ENCODE measurements at regions not wholly inside any gene's neighbourhood (a gene's known extent, or its start where the extent isn't known, plus 50 kb on each side); places are given as distances from the start of the nearest gene placed in this dataset.

DNA sequence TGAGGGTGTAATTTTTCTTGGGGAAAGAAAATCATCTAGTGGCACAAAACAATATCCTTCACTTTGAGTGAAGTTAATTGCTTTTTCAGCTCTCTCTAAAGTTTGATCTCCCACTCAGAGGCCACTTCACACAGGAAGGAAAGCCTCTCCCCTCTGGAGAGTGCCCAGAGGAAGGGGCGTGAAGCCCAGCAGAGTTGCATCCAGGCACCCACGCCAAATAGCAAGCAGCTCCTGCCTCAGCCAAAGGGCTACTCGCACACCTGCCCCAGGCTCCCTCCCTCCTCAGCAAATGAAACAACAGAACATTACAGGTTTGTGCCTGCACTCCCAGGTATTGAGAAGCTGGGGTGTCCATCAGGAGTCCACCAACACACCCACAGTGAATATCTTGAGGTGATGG, 183.0 kb upstream of the RPL38 start:
- Histone ChIP-seq H3K27me3 (ENCODE audit: low read depth) (no peaks in the 10 kb centered on the region), H3K27ac (no peak overlapping the region), H3K4me3 (no peak overlapping the region), H3K9me3 (no peaks in the 10 kb centered on the region), H3K36me3 (no peaks in the 10 kb centered on the region), H3K4me1 (no peaks in the 10 kb centered on the region)
- no peak for DNase-seq
- ATAC-seq = peak; percentile 56 to 71
- intact Hi-C loops (cut with DNase I) = no loop called here
- TF ChIP-seq, protein P1, sequence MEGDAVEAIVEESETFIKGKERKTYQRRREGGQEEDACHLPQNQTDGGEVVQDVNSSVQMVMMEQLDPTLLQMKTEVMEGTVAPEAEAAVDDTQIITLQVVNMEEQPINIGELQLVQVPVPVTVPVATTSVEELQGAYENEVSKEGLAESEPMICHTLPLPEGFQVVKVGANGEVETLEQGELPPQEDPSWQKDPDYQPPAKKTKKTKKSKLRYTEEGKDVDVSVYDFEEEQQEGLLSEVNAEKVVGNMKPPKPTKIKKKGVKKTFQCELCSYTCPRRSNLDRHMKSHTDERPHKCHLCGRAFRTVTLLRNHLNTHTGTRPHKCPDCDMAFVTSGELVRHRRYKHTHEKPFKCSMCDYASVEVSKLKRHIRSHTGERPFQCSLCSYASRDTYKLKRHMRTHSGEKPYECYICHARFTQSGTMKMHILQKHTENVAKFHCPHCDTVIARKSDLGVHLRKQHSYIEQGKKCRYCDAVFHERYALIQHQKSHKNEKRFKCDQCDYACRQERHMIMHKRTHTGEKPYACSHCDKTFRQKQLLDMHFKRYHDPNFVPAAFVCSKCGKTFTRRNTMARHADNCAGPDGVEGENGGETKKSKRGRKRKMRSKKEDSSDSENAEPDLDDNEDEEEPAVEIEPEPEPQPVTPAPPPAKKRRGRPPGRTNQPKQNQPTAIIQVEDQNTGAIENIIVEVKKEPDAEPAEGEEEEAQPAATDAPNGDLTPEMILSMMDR (IDR thresholded peaks at IDR 0.05) = no peak

DNA sequence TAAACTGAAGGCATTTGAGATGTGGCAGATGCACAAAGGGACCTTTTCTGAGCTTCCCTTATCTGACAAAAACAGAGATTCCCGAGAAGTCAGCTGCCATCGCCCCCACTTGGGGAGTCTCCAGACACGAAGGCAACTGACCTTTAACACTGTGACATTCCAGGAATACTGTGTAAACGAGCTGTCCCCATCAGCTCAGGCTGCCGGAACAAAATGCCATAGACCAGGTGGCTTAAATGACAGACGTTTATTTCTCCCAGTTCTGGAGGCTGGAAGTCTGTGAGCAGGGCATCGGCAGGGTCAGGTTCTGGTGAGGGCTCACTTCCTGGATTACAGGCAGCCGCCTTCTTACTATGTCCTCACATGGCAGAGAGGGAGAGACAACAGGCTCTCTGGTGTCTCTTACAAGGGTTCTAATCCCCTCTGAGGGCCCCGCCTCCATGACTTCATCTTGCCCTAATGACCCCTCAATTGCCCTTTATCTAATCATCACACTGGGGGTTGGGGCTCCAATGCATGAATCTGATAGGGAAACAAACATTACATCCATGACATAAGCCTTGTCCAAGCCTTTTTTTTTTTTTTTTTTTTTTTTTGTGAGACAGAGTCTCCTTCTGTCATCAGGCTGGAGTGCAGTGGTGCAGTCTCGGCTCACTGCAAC, 178.5 kb upstream of the RPL38 start:
- no peaks in the 10 kb centered on the region for H3K4me1 ChIP-seq
- ATAC-seq = no peak
- no peak overlapping the region for H3K27ac ChIP-seq
- DNase-seq = no peak
- intact Hi-C loops (cut with DNase I) = no loop called here
- H3K4me3 ChIP-seq = no peak overlapping the region
- H3K9me3 ChIP-seq = no peaks in the 10 kb centered on the region
- H3K36me3 ChIP-seq = no peaks in the 10 kb centered on the region
- TF ChIP-seq, protein P1 (IDR thresholded peaks at IDR 0.05) = no peak
- H3K27me3 ChIP-seq (ENCODE audit: low read depth) = peaks cover 3% of the 10 kb centered on the region

DNA sequence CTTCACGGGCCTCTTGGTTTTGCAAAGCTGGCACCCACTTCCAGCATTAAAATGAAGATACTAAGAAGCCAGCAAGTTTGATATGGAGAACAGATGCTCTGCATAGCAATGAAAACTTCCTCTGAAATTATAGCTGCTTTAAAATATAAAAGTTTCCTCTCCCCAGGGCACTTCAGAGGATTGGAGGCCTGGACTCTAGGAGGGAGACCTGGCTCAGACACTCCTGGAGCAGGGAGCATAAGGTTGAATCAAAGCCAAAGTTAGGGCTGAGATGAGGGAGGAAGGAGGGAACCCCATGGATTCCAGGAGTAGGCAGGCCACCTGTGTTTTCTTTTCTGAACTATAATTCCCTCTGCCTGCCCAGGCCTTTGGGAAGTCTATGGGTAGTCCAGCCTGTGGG, 176.0 kb upstream of the RPL38 start:
- Histone ChIP-seq H3K4me1 (no peaks in the 10 kb centered on the region), H3K4me3 (no peak overlapping the region), H3K27me3 (ENCODE audit: low read depth) (peaks cover 3% of the 10 kb centered on the region), H3K9me3 (no peaks in the 10 kb centered on the region), H3K27ac (no peak overlapping the region), H3K36me3 (no peaks in the 10 kb centered on the region)
- DNase-seq (no peak), ATAC-seq (no peak)
- TF ChIP-seq, protein P1 (IDR thresholded peaks at IDR 0.05) = no peak
- intact Hi-C loops (cut with DNase I) = no loop called here

DNA sequence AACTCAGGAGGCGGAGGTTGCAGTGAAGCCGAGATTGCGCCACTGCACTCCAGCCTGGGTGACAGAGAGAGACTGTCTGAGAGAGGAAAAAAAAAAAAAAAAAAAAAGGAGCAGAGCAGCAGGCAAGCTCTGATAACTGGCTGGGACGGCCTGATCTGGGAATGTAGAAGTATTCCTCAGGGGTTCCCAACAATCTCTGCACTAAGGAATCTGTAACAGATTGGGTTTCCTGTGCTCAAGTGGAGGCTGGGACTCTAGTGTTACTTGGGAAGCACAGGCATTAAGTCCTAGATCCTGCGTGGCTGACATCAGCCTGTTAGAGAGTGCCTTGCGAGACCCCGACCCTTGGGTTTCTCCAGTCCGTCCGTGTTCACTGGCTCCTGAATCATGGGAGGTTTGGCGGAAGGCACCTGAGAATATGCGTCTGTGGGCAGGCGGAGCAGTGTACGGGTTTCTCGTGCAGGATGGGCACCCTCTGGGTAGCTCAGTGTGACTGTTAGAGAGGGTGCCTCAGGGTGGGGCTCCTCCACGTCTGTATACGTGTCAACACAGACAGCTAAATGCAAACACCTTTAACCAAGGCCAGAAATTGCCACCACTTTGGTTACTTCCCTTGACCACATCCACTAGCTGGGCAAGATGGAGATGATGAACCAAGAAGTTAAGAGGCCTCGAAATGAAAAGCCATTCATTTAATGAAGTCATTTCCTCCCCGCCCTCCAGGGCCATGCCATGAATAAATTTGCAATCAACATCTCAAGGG, 174.9 kb upstream of the RPL38 start:
- Histone ChIP-seq H3K27ac (no peak overlapping the region), H3K4me3 (no peak overlapping the region), H3K4me1 (no peaks in the 10 kb centered on the region), H3K27me3 (ENCODE audit: low read depth) (peaks cover 7% of the 10 kb centered on the region), H3K36me3 (no peaks in the 10 kb centered on the region), H3K9me3 (no peaks in the 10 kb centered on the region)
- DNase-seq (no peak), ATAC-seq (no peak)
- TF ChIP-seq, protein P1 (IDR thresholded peaks at IDR 0.05) = no peak
- intact Hi-C loops (cut with DNase I) = no loop called here

GRCh38 chr17:74031316-74032090, 172.0 kb upstream of the RPL38 start:
- Histone ChIP-seq H3K4me3 (no peak overlapping the region), H3K36me3 (no peaks in the 10 kb centered on the region), H3K4me1 (no peaks in the 10 kb centered on the region), H3K27me3 (ENCODE audit: low read depth) (peaks cover 3% of the 10 kb centered on the region), H3K9me3 (no peaks in the 10 kb centered on the region), H3K27ac (no peak overlapping the region)
- TF ChIP-seq, protein P1 (IDR thresholded peaks at IDR 0.05) = no peak
- no peak for ATAC-seq
- intact Hi-C loops (cut with DNase I) = no loop called here
- DNase-seq = no peak
